Fibroblast of skin of right quadriceps (primary cell): ENCODE measurements at regions not wholly inside any gene's neighbourhood (a gene's known extent, or its start where the extent isn't known, plus 50 kb on each side); places are given as distances from the start of the nearest gene placed in this dataset.

Experiments used
- DNase-seq: peaks from one replicate; pipeline ENCODE4 v3.0.0-alpha.2; 2013

- DNase-seq = no peak
Observed at GRCh38 chr2:136255648-136256461, 137.9 kb upstream of the CXCR4 start.

- DNase-seq = no peak
Observed at GRCh38 chr2:136255127-136255526, 137.2 kb upstream of the CXCR4 start.

- no peak for DNase-seq
Observed at GRCh38 chr2:136254681-136255080, 136.7 kb upstream of the CXCR4 start.

GRCh38 chr2:136253288-136254004, 135.5 kb upstream of the CXCR4 start:
- DNase-seq = no peak

GRCh38 chr2:136251885-136252585, 134.1 kb upstream of the CXCR4 start:
- no peak for DNase-seq

GRCh38 chr2:136251197-136251884, 133.4 kb upstream of the CXCR4 start:
- DNase-seq = no peak

- no peak for DNase-seq
Observed at GRCh38 chr2:136250131-136250530, 132.2 kb upstream of the CXCR4 start.

GRCh38 chr2:136248907-136249306, 131.0 kb upstream of the CXCR4 start:
- DNase-seq = no peak

GRCh38 chr2:136248242-136248641, 130.3 kb upstream of the CXCR4 start:
- peak; percentile 32 for DNase-seq

- DNase-seq = no peak
Observed at GRCh38 chr2:136247204-136247950, 129.4 kb upstream of the CXCR4 start.

- DNase-seq = no peak
Observed at GRCh38 chr2:136246086-136246669, 128.2 kb upstream of the CXCR4 start.

- DNase-seq = no peak
Observed at GRCh38 chr2:136245211-136245610, 127.3 kb upstream of the CXCR4 start.

GRCh38 chr2:136244536-136244885, 126.6 kb upstream of the CXCR4 start:
- no peak for DNase-seq

GRCh38 chr2:136243638-136244535, 125.9 kb upstream of the CXCR4 start:
- no peak for DNase-seq

- DNase-seq = no peak
Observed at GRCh38 chr2:136242687-136243277, 124.8 kb upstream of the CXCR4 start.

GRCh38 chr2:136242100-136242499, 124.2 kb upstream of the CXCR4 start:
- no peak for DNase-seq

- DNase-seq = no peak
Observed at GRCh38 chr2:136239079-136239685, 121.2 kb upstream of the CXCR4 start.

- no peak for DNase-seq
Observed at GRCh38 chr2:136238286-136239078, 120.5 kb upstream of the CXCR4 start.

- peak; percentile 9 for DNase-seq
Observed at GRCh38 chr2:136236019-136236418, 118.1 kb upstream of the CXCR4 start.
